ENCODE measurements at regions not wholly inside any gene's neighbourhood (a gene's known extent, or its start where the extent isn't known, plus 50 kb on each side); places are given as distances from the start of the nearest gene placed in this dataset.

DNA sequence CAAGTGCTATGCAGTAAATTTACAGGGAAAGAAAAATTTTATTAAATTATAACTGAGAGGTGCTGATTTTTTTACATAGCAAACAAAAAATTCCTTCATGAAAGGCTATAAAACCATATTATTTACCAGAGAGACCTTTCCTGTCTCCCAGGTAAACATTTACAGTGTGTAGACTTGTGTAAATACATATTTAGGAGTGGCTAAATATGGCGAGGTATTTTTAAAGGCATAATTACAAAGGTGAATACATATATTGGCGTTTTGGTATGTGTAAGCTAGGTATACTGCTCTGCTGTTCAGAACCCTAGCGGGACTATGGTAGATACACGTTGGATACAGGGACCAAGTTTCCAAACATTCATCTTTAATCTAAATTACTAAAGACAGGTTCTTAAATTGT lies 170.6 kb upstream of the MEF2C start:
- in situ Hi-C loops (cut with MboI; ENCODE audit: low sequenced_read_pairs) = no loop called here
- no peak overlapping the region for H3K4me2 ChIP-seq (ENCODE audit: low read depth, low read length)
- no peak overlapping the region for H2BK15ac ChIP-seq (ENCODE audit: low read depth, low read length)
- H3K14ac ChIP-seq (replicated peaks; ENCODE audit: low read depth, low read length) = no peak overlapping the region
- ChIA-PET POLR2A (ENCODE audit: unreplicated experiment) (no interaction called here), CTCF (no interaction called here)
- H2AK5ac ChIP-seq (ENCODE audit: low read depth, low read length) = no peak overlapping the region
- no peak overlapping the region for H4K8ac ChIP-seq (ENCODE audit: low read depth in 2 of 2, low read length in 2 of 2)
- H3K9me3 ChIP-seq (ENCODE audit: control insufficient read depth, insufficient read depth, low read length) = no peaks in the 10 kb centered on the region
- H2AFZ ChIP-seq (replicated peaks; ENCODE audit: low read length, poor library complexity) = no peak overlapping the region
- no peak overlapping the region for H2BK20ac ChIP-seq (ENCODE audit: low read depth, low read length)
- no peaks in the 10 kb centered on the region for H3K36me3 ChIP-seq (ENCODE audit: control insufficient read depth, insufficient read depth, low read length)
- no peaks in the 10 kb centered on the region for H3K79me1 ChIP-seq (ENCODE audit: low read depth in 1 of 2, low read length in 2 of 2)
- no peaks in the 10 kb centered on the region for H4K20me1 ChIP-seq (ENCODE audit: insufficient read depth, low read length)
- no peaks in the 10 kb centered on the region for H3K27me3 ChIP-seq (ENCODE audit: control insufficient read depth, insufficient read depth, low read length)
- dilution Hi-C loops (cut with HindIII; ENCODE audit: low sequenced_read_pairs, unreplicated experiment) = no loop called here
- no peak overlapping the region for H3K27ac ChIP-seq (ENCODE audit: insufficient read depth, low read length)
- no peak for ATAC-seq (ENCODE audit: low read depth)
- H3K4ac ChIP-seq (ENCODE audit: low read depth, low read length) = no peak overlapping the region
- H2BK5ac ChIP-seq (ENCODE audit: low read depth, low read length, poor library complexity, severe bottlenecking) = no peak overlapping the region
- DNase-seq = no peak
- TF ChIP-seq MAZ (IDR thresholded peaks at IDR 0.05; ENCODE audit: borderline replicate concordance, low read depth, low read length) (no peak), ELK1 (IDR thresholded peaks at IDR 0.05; ENCODE audit: borderline replicate concordance, low read depth, low read length) (no peak), RFX5 (IDR thresholded peaks at IDR 0.05; ENCODE audit: low read depth, low read length) (no peak), FOS (IDR thresholded peaks at IDR 0.05; ENCODE audit: low read depth, low read length) (no peak), BHLHE40 (IDR thresholded peaks at IDR 0.05; ENCODE audit: low read depth, low read length) (no peak), CTCF (conservative IDR thresholded peaks at IDR 0.05; ENCODE audit: low read depth, low read length) (no peak), CHD1 (IDR thresholded peaks at IDR 0.05; ENCODE audit: low read depth, low read length) (no peak), CEBPB (IDR thresholded peaks at IDR 0.05; ENCODE audit: low read depth, low read length) (no peak), MXI1 (IDR thresholded peaks at IDR 0.05; ENCODE audit: borderline replicate concordance, low read depth, low read length) (no peak)
- H3K23ac ChIP-seq (ENCODE audit: low read depth, low read length) = no peak overlapping the region
- no peaks in the 10 kb centered on the region for H3K9me1 ChIP-seq (ENCODE audit: insufficient read depth, low read length)
- no peak overlapping the region for H4K91ac ChIP-seq (ENCODE audit: insufficient read depth, low read depth, low read length)
- H3K9ac ChIP-seq (ENCODE audit: low read depth, low read length) = no peak overlapping the region
- H4K5ac ChIP-seq (ENCODE audit: low read depth, low read length) = no peak overlapping the region
- WGBS, 2 experiments (ENCODE audit: extremely low coverage in 2 of 2, insufficient read length in 1 of 2) = 20% methylated on average over 1 of the region's 4 CpGs; no CpG with 5 or more reads in 1 of the 2 experiments
- H3K4me3 ChIP-seq (ENCODE audit: insufficient read depth, low read depth, low read length) = no peak overlapping the region
- no peak overlapping the region for H2BK120ac ChIP-seq (ENCODE audit: low read depth, low read length)
- H3K18ac ChIP-seq (ENCODE audit: low read depth, low read length) = no peak overlapping the region
- no peak overlapping the region for H3K56ac ChIP-seq (ENCODE audit: extremely low read depth, insufficient read depth, low read length)
- H2AK9ac ChIP-seq (replicated peaks; ENCODE audit: low read depth, low read length, poor library complexity) = no peak overlapping the region
- H3K4me1 ChIP-seq (ENCODE audit: control insufficient read depth, insufficient read depth, low read length) = no peaks in the 10 kb centered on the region
- intact Hi-C loops (cut with micrococcal nuclease) = no loop called here
- BruUV-seq (replicated peaks) = no TSS peak
